ENCODE measurements at regions not wholly inside any gene's neighbourhood (a gene's known extent, or its start where the extent isn't known, plus 50 kb on each side); places are given as distances from the start of the nearest gene placed in this dataset.
"Not testable (repeated sequence)": the region's sequence is repeated elsewhere in the genome, so short reads cannot be mapped to it uniquely, and the experiment has no call there.

DNA sequence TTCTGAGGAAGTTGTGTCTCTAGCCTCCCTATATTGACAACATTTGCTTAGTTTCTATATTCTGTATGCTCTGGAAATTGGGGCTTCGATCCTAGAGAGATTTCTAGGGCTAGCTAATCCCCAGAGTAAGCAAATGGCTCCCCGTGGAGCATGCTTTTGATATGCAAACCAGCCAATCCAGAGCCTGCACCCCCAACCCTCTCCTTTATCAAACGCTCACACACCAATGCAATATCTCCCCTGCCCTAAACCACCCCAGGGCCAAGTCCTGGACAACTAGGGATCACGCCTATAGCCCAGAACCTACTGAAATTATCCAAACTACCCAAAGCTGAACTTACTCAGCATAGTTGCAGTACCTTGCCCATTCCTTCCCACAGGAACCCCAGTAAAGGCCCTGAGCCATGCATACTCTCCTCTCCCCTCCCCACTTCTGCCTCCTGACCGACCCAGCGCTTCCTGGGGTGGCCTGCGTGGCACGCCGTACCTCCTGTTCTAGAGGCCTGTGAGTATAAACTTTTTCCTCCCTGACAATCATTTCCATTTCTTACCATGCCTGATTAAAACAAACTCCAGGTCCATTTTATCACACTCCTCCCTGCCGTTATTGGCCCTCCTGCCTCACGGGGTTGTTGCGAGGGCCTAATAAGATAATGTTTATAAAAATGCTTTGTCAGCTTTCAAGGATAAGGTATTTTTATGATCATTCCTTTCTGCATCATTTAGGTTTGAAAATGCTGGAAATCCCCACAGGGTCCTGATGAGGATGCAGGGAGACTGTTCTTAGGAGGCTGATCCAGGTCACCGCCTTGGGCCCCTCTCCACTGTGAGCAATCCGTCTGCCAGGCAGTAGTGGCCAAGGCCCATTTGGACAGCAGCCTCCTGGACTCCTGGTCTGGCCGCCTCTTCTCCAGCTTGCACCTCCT, 102.7 kb downstream of the TENT5C start:
- DNase-seq: no peak

DNA sequence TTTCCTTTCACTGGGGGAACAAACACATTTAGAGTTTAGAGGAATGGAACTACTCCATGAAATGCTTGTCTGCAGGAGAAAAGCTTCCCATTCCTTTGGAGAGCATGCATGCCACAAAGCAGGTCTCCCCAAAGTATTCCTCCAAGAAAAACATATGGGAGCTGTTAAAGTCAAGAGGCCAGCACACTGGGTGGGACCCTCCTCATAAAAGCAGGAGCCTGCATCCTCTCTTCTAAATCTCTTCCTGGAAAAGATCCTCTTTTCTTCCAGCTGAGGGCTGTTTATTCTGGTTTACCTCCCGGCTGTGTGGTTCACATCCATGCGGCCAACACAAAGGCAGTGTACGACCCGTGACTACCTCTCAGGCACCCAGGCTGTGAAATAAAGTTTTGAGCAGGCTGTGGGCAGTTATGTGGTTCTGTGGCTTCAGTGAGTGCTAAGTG, 103.4 kb downstream of the TENT5C start:
- DNase-seq: no peak

DNA sequence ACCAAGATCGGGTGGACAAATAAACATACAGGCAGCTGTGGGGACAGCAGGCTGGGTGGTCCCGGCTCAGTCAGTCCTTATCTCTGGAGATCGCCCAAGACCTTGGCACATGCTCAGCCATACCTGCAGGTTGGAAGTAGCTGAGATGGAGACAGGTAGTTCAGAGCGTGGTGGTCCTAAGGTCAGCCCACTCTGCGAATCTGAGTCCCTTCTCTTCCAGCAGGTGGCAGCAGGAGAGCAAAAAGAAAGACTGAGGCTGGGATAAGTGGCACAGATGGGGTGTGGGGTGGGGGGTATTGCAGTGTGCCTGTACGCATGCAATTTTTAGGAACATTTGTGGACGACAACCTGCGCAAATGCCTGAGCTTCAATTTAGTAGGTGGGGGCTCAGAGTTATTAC, 104.9 kb downstream of the TENT5C start:
- no peak for DNase-seq

GRCh38 chr1:117712621-117713020, 106.8 kb downstream of the TENT5C start:
- DNase-seq: no peak

DNA sequence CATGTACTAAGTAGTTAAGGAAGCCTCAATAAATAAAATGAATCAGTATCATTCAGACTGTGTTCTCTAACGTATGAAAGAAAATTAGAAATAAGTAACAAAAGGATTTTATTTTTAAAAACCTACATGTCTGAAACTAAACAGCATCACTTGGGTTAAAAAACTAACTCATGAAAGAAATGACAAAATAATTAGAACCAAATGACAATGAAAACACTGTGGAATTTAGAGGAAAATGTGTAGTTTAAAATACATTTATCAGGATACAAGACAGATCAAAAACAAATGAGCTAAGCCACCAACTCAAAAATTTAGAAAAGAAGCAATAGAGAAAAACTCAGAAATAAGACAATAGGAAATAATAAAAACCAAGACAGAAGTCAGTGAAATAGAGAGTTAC, 108.7 kb downstream of the TENT5C start:
- no peak for DNase-seq

- DNase-seq: not testable (repeated sequence)
Measured at GRCh38 chr1:117716030-117716429, 110.2 kb downstream of the TENT5C start.

DNA sequence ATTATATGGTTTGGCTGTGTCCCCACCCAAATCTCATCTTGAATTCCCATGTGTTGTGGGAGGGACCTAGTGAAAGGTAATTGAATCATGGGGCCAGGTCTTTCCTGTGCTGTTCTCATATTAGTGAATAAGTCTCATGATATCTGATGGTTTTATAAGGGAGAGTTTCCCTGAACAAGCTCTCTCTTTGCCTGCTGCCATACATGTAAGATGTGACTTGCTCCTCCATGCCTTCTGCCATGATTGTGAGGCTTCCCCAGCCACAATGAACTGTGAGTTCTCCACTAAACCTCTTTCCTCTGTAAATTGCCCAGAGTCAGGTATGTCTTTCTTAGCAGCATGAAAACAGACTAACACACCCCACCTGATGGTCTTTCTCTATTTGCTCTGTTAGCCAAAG, 112.1 kb downstream of the TENT5C start:
- not testable (repeated sequence) for DNase-seq

DNA sequence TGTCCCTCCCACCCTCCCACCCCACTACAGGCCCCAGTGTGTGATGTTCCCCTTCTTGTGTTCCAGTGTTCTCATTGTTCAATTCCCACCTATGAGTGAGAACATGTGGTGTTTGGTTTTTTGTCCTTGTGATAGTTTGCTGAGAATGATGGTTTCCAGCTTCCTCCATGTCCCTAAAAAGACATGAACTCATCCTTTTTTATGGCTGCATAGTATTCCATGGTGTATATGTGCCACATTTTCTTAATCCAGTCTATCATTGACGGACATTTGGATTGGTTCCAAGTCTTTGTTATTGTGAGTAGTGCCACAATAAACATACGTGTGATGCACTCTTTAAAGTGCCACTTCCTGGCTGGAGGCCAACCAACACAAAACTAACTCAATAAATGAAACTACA, 112.7 kb downstream of the TENT5C start:
- not testable (repeated sequence) for DNase-seq

DNA sequence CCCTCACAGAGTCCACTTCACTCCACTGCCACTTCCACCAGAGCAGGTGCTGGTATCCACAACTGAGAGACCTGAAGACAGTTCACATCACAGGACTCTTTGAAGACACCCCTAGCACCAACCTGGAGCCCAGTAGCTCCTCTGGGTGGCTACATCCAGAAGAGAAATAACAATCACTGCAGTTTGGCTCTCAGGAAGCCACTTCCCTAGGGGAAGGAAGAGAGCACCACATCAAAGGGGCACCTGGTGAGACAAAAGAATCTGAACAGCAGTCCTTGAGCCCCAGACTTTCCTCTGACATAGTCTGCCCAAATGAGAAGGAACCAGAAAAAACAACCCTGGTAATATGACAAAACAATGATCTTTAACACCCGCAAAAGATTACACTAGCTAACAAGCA, 113.2 kb downstream of the TENT5C start:
- no peak for DNase-seq

DNA sequence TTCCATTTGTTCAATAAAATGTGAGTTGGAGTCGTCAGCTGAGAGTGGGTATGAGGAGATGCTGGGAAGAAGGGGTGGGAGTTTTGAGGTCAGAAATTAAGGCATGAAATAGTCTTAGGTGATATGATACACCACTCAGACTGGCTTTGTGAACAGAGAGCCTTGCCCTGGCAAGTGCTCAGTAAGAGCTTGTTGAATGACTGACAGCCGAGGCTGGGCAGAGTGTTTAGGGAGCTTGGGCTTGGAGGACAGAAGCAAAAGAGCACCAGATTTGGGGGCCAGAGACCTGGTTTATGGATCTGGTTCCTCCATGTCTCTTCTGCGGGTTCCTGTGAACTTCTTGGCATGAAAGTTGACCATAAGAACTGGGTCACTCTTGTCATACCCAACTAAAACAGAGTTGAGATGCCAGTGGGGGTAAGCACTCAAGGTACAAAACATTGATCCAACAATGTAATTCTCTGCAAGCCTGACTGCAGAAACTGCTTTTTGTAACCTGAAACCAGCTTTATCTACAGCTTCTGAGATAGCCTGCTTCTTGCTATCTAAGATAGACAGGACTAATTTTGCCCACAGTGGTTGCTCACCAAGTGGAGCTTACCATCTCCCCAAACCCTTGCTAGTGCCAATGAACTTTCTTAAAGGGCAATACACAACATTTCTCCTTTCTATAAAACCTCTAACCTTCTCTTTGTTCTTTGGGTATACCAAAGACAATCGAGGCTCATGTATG, 126.4 kb downstream of the TENT5C start:
- DNase-seq: no peak

- DNase-seq: no peak
Measured at GRCh38 chr1:117732956-117733355, 127.1 kb downstream of the TENT5C start.

- DNase-seq: no peak
Measured at GRCh38 chr1:117734403-117734802, 128.6 kb downstream of the TENT5C start.

DNA sequence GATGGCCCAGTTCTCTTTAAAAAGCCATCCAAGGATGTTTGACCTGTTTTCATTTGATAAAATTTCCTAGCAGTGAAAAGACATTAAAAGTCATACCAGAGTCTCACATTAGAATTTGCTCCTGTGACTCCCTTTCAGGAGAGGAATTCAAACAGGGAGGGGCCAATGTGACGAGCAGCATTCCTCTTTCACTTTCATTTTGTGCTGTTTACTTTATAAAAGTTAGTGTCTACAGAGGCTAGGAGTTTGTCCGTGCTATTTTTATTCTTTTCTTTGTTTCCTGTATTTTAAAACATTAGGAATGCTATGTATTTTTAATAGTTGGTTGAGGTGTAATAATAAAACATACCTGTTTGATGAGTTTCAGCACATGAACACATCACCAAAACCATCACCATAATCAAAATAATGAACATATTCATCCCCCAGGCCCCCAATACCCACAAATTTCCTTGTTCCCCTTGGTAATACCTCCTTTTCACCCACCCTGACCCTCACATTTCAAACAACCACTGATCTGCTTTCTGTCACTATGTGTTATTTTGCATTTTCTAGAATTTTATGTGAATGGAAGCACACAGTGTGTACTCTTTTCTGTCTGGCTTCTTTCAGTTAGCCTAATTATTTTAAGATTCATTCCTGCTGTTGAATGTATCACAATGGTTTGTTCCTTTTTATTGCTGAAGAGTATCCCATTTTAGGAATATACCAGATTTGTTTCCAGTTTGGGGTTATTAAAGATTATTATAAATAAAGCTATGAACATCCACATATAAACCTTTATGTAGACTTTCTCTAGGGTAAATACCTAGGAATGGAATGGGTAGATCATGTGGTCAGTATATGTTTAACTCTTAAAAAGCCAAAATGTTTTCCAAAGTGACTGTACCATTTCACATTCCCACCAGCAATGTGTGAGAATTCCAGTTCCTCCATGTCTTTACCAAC, 129.5 kb downstream of the TENT5C start:
- DNase-seq: no peak

- no peak for DNase-seq
Measured at GRCh38 chr1:117739504-117739903, 133.7 kb downstream of the TENT5C start.

DNA sequence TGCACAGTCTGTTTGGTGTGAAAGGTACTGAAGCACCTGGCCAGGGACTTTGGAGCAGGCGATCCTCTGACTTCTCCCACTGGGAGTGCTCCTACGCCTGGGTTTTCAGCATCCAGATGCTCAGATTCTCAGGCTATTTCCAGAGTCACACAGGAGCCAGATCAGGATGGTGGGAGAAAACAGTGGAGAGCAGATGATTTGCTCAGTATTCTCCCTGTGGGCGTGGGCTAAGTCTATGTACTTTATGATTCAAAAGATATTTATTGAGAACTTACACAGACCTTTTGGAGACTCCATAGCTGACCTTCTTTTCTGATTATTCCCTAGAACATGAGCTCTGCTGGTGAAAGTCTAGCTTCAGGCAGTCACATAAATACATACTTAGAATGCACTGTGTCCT, 134.6 kb downstream of the TENT5C start:
- DNase-seq: no peak

- not testable (repeated sequence) for DNase-seq
Measured at GRCh38 chr1:117746565-117746964, 140.7 kb downstream of the TENT5C start.

DNA sequence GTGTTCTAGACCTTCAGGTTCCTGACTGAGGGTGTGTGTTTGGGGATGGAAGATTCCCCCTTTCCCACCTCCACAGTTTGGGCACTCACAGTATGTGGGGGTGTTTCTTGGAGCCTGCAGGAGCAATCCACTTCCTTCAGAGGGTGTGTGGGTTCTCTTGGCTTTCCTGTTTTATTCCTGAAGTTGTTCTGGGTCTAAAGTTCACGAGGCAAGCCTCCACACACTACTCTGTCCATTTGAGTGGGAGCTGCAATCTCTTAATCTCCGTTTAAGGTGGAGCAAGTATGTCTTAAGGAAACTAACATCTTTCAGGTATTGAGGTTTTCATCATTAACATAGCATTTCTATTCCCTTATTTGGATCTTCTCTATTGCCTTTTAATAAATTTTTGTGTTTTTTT, 141.8 kb downstream of the TENT5C start:
- no peak for DNase-seq

- DNase-seq: no peak
Measured at GRCh38 chr1:117751321-117751720, 145.5 kb downstream of the TENT5C start.

- DNase-seq: no peak
Measured at GRCh38 chr1:117752661-117753060, 146.8 kb downstream of the TENT5C start.

DNA sequence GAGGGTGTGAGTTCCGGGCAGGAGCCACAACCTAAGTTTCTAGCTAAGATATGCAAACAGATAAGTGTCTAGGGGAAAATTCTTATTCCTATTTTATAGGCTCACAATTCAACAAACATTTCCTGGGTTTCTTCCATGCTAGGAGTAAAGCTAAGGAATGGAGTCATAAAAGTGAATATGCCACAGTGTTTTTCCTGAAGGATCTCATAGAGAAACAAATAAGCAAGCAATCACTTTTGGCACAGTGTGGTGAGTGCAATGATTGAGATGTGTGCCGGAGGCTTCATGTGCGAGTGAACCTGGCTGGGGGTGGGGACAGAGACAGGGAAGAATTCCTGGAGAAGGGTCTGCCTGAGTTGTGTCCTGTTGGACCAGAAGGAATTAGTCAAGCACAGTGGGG, 147.4 kb downstream of the TENT5C start:
- no peak for DNase-seq

GRCh38 chr1:117753652-117754051, 147.8 kb downstream of the TENT5C start:
- no peak for DNase-seq

DNA sequence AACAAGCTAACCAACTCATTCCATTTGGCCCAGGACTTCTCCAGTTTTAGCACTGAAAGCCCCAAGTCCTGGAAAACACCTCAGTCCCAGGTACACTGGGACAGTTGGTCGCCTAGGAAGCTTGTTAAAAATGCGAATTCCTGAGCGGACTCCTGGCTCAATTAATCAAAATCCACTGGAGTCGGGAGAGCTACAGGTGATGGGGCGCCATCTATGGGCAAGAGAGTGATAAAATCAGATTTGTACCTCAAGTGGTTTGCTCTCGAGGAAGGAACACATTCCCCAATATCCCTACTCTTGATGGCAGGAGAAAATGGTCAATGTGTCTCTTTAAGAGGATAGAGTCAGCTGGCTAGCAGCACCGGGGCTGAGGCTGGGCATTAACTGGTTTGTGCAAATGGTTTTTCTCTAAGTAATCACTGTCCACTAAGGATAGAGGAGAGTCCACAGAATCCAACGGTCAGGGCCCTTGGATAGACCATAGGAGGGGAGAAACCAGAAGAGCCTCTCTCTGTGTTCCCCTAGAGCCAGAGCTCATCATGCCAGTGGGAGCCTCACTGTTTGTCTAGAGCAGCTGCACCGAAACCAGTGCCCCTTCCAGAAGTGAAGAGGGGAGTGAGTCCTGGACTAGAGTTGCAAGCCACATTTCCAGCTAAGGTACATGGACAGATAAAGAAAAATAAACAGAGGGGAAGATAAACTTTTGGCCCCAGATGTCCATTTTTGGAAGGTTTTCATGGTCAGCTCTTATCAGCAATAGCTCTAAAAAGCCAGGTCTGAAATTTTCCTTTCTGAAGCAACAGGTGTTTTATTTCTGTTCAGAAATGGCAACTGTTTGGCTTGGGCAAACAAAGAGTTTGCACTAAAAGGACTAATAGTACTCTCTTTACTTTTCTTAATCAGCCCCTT, 148.5 kb downstream of the TENT5C start:
- peak; percentile 70 for DNase-seq
